ENCODE measurements at regions not wholly inside any gene's neighbourhood (a gene's known extent, or its start where the extent isn't known, plus 50 kb on each side); places are given as distances from the start of the nearest gene placed in this dataset.
"Not testable (repeated sequence)": the region's sequence is repeated elsewhere in the genome, so short reads cannot be mapped to it uniquely, and the experiment has no call there.

DNA sequence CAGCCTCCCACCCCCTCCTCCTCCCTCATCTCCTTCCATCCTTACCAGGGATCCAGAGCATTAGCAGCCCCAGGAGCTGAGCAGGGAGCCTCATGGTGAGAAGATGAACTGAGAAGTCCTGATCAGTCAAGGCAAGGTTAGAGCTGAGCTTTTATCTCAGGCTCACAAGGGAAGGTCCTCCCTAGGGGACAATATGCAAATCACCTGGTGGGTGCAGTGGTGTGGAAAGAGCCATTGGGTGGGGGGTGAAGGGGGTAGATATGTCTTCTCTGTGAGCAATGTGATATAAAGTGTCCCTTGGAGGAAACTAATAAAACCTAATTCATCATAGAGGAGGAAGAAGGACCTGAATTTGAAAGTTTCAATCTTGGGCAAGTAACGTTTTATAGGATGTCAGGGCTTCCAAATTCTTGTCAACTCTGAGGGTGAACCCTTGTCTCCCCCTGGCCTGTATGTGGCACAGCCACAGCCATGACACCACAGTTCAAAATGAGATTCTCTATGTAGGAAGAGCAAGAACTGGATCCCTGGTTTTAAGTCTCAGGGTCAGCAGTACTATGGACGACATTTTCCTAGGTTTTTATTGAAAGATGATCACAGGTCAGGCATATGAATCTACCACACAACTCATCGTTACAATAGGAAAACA, 543.5 kb downstream of the RPIA start:
- not testable (repeated sequence) for H3K4me3 ChIP-seq; DNase-seq; H3K9me3 ChIP-seq (replicated peaks); H3K27me3 ChIP-seq; H3K27ac ChIP-seq; H3K36me3 ChIP-seq; H3K4me1 ChIP-seq

DNA sequence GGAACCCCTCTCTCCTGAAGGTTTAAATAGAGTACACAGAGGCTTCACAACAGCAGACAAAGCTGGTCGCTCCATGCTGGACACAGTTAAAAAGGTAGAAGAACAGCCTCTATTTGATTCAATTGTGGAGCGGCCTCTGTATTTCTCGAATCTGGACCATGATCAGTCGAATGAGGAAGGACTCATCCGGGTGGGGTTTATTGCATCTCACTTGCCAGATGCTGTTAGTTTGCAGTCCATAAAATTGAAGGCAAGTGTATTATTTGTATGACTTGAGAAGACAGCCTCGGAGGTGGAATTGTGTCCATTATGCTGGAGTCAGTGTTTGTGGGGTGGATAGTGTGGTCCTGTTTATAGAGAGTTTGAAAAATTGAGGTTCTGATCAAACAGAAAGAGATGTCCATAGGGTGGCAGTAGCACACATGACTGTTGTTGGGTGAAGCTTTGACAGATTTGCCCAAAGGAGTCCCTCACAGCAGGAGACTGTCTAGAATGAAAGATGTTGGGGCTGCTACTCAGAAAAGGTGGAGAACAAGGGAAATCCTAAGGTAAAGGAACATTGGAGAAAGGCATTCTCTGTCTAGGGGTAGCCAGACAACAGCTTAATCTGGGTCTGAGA, 545.5 kb downstream of the RPIA start:
- H3K4me3 ChIP-seq; H3K36me3 ChIP-seq; H3K9me3 ChIP-seq (replicated peaks); DNase-seq; H3K27ac ChIP-seq; H3K4me1 ChIP-seq; H3K27me3 ChIP-seq: not testable (repeated sequence)

DNA sequence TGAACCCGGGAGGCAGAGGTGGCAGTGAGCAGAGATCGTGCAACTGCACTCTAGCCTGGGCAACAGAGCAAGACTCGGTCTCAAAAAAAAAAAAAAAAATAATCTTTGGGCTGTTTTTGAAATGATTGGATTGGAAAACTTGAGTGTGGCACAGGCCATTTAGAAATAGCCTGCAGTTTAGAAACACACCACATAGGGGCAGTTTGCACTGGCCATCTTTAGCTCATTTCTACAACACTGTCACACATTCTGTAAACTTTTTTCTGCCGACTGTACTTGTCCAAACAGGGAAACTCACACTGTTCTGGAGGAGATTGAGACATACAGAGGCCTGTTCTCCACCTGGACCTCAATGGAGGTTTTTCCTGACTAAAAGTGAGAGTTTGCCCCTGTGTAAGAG, 546.3 kb downstream of the RPIA start:
- H3K4me1 ChIP-seq; H3K27ac ChIP-seq; H3K27me3 ChIP-seq; H3K9me3 ChIP-seq (replicated peaks); H3K4me3 ChIP-seq; H3K36me3 ChIP-seq; DNase-seq: not testable (repeated sequence)

DNA sequence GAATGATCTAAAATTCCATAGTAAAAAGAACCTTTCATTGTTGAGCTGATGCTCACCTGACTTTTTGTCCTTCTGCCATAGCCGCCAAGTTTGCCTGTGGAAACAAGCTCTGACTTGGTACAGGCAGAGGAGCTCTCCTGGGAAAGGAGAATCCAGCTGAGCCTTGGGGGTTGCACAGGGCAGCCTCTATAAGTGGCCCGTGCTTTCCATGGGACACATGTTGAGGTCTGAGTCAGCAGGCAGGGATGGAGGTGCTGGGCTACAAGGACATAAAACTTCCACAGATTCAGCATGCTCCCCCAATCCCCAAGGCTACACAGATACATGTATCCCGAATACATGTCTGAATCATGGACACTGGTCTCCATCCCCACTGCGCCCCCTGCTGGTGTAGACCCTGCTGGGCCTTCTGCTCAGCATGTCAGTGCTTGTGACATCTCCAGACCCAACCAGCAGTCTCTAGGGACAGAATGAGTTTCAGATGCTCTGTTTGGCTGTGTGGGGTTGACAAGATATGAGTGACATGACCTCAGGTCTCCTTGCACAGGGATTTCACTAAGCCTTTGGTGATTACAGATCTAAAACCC, 551.7 kb downstream of the RPIA start:
- not testable (repeated sequence) for H3K9me3 ChIP-seq (replicated peaks); H3K4me1 ChIP-seq; H3K36me3 ChIP-seq; H3K4me3 ChIP-seq; H3K27ac ChIP-seq; H3K27me3 ChIP-seq
- DNase-seq, result peak in 1 of 2 experiments; percentile 20

DNA sequence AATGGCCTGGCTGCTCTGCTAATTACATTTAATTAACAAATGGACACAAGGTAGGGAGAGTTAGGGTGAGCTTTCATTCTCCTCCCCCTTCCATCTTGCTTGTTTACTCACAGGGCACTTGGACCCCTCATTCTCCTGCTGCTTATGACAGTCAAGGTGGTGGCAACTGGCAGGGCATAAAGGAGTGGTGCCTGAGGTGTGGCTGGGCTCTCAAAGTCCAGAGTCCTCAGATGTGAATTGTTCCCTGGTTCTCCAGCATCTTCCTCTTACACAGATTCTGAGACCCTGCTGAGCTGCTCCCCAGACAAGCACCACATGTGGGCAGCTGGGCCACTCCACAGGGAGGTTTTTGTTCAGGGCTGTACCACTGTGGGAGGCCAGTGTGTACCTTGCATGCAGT, 552.9 kb downstream of the RPIA start:
- not testable (repeated sequence) for DNase-seq; H3K9me3 ChIP-seq (replicated peaks); H3K4me3 ChIP-seq; H3K27me3 ChIP-seq; H3K4me1 ChIP-seq; H3K27ac ChIP-seq; H3K36me3 ChIP-seq

DNA sequence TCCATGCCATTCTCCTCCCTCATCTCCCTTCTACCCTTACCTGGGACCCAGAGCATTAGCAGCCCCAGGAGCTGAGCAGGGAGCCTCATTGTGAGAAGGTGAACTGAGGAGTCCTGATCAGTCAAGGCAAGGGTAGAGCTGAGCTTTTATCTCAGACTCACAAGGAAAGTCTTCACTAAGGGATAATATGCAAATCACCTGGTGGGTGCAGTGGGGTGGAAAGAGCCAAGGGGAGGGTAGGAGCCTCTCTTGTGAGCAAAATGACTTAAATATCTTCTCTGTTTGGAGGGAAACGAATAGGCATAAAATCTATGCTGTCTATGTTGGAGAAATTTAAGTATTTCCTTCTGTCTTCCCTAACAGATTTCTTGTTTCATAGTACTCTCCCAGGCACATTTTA, 554.0 kb downstream of the RPIA start:
- not testable (repeated sequence) for H3K27ac ChIP-seq; H3K36me3 ChIP-seq; DNase-seq; H3K27me3 ChIP-seq; H3K4me3 ChIP-seq; H3K4me1 ChIP-seq; H3K9me3 ChIP-seq (replicated peaks)

DNA sequence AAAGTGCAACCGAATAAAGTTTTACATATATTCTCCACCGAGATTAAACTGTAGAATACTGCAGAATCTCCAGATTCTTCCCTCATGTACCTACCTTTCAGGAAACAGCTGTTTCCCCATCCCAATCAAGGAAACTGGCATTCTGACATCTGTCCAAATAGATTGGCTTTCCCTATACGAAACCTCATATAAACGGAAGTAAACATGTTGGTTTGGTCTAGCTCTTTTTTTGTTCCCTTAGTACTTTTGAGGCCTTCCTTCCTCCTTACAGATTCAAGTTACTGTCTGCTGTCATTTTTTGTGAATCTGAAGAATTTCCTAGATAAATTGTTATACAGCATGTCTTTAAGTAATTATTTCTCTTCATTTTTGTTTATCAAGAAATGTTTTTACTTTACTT, 554.6 kb downstream of the RPIA start:
- not testable (repeated sequence) for H3K27ac ChIP-seq; H3K9me3 ChIP-seq (replicated peaks); DNase-seq; H3K4me1 ChIP-seq; H3K36me3 ChIP-seq; H3K27me3 ChIP-seq; H3K4me3 ChIP-seq

DNA sequence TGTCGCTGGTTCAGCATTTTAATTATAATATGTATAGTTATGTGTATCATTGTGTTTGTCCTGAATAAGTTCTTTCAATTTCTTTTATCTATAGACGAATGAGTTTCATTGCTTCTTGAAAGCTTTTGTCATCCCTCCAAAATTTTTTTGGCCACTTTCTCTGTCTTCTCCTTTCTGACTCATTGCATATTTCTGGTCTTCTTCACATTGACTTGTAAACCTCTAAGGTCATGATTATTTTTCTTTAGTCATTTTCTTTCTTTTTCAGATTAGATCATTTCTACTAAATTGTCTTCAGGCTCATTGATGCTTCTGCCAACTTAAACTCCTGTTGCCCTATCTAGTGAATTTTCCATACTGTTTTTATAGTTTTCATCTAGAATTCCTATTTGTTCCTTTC, 555.1 kb downstream of the RPIA start:
- H3K27me3 ChIP-seq; DNase-seq; H3K4me3 ChIP-seq; H3K4me1 ChIP-seq; H3K36me3 ChIP-seq; H3K27ac ChIP-seq; H3K9me3 ChIP-seq (replicated peaks): not testable (repeated sequence)

DNA sequence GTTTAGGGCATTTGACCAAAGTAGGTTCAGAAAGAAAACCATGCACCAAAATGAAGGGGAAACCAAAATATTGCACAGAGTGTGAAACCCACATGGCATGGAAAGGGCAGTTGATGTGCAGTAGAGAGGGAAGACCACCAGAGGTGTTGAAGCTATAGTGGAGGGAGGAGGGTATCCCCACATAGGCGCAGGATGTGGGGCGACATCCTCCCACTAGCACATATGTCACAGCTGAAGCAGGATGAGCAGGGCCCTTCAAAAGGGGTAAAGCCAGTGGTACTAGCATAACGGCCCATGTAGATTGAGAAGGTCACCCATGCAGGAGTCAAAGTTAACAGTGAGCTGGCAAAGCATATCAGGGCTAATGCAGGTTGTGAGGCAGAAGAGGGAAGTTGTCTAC, 563.5 kb downstream of the RPIA start:
- DNase-seq; H3K9me3 ChIP-seq (replicated peaks); H3K27me3 ChIP-seq; H3K27ac ChIP-seq; H3K4me3 ChIP-seq; H3K4me1 ChIP-seq; H3K36me3 ChIP-seq: not testable (repeated sequence)

DNA sequence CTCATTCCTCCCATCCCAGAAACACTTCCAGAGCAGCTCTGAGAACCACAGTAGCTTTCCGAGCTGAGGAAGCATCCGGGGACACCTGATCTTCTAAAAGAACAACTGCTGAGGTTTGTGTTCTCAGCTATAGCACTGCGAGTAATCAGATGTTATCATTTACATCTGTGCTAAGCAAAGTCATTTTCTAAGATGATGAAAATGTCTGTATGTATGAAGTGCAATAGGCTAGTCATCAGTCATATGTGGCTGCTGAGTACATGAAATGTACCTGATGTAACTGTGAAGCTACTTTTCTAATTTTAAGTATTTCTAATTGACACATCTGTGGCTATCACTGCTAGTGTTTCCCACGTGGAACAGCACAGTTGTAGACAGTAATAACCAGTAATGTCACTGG, 582.0 kb downstream of the RPIA start:
- not testable (repeated sequence) for H3K27ac ChIP-seq; H3K4me1 ChIP-seq; H3K4me3 ChIP-seq; H3K27me3 ChIP-seq; H3K36me3 ChIP-seq; H3K9me3 ChIP-seq (replicated peaks); DNase-seq

DNA sequence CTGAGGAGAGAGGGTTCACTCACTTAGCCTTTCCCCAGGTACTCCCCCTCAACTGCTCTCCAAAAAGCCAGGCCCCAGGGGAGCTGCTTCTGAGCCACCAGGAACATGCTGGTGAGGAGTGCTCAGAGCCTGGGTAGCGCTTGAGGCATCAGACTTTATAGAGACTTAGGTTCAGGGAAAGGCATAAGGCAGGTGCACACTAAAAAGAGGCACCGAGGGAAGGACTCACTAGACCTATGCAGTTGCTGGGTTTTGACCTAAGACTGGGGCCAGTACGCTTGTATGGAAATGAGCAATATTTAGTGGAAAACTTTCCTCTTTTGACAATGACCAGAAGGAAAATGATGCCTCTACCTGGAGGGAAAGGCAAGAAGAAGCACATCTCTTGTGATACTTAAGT, 589.1 kb downstream of the RPIA start:
- not testable (repeated sequence) for H3K4me3 ChIP-seq; H3K36me3 ChIP-seq; H3K4me1 ChIP-seq; DNase-seq; H3K27ac ChIP-seq; H3K27me3 ChIP-seq; H3K9me3 ChIP-seq (replicated peaks)

DNA sequence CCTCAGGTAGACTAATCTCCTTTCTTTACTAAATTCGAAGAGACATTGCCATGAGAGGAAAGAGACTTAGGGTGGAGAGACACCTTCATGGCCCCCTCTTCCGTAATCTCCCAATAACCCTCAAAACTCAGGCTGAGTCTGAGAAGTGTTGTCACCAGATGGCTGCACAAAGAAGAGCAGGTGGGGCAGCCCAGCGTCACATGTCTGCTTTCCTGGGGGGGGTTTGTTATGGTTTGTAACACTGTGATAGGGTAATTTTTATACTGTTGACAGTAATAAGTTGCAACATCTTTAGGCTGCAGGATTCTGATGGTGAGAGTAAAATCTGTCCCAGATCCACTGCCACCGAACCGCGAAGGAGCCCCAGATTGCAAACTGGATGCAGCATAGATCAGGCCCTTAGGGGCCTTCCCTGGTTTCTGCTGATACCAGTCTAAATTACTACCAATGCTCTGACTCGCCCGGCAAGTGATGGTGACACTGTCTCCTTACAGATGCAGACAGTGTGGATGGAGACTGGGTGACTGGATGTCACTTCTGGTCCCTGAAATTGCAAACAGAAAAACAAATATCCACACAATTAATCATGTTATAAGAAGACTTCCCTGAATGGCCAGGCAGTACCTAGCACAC, 595.1 kb downstream of the RPIA start:
- H3K36me3 ChIP-seq; H3K4me1 ChIP-seq; H3K27ac ChIP-seq; H3K27me3 ChIP-seq; H3K4me3 ChIP-seq; H3K9me3 ChIP-seq (replicated peaks); DNase-seq: not testable (repeated sequence)

DNA sequence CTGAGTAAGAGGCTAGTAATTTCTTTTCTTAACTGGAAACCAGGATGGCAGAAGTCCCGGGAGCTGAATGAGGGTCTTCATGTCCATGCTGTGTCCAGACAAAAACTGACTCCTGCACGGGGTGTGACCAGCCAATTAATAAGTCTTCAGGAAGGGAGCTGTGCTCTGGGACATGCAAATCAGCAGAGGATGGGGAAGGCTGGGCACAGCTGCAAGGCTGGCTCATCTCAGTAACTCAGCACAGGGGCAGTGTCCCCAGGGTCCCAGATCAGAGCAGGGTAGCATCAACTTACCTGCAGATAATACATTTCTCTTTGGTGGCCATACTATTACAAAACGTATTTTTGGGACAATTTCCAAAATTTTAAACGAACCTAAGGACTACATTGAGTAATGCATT, 595.6 kb downstream of the RPIA start:
- H3K27me3 ChIP-seq; DNase-seq; H3K27ac ChIP-seq; H3K36me3 ChIP-seq; H3K4me1 ChIP-seq; H3K4me3 ChIP-seq; H3K9me3 ChIP-seq (replicated peaks): not testable (repeated sequence)

DNA sequence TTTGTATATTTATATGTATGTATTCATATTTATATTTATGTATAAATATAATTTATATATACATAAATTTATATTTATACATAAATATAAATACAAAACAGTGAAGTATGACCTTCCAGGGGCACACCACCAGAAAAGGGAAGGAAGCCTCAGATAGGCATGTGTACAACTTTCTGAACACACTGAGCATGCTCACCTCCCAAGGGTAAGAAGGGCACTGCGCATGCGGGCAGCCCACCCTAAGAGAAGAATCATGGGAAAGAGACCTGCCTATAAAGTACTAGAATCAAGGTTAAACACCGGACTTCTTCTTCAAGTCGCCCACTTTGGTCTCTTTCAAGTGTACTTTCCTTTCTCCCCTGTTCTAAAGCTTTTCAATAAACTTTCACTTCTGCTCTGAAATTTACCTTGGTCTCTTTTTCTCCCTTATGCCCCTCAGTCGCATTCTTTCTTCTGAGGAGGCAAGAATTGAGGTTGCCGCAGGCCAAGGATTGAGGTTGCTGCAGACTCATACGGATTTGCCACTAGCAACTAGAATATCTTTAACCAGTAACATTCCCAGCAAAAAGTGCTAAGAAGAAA, 600.3 kb downstream of the RPIA start:
- H3K27ac ChIP-seq; DNase-seq; H3K4me3 ChIP-seq; H3K27me3 ChIP-seq; H3K36me3 ChIP-seq; H3K9me3 ChIP-seq (replicated peaks); H3K4me1 ChIP-seq: not testable (repeated sequence)

DNA sequence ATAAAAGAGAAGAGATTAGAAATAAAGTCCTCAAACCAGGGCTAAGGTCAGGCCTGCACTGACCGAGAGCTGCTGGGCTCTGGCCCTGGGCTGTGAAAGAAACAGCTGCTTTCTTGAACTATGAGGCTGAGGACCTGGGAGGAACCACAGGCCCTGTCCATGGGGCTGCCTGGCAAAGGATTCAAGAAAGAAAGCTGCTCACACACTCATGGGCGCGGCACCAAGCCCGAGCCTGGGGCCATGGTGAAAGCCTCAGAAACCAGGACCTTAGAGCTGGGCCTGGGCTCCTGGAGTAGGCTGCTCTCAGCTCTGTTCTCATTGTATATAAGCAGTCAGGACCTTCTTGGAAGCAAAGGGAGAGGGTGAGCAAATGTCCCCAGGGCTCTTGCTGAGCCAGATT, 601.9 kb downstream of the RPIA start:
- not testable (repeated sequence) for H3K36me3 ChIP-seq; H3K4me1 ChIP-seq; H3K9me3 ChIP-seq (replicated peaks); H3K27ac ChIP-seq; H3K27me3 ChIP-seq; DNase-seq; H3K4me3 ChIP-seq

DNA sequence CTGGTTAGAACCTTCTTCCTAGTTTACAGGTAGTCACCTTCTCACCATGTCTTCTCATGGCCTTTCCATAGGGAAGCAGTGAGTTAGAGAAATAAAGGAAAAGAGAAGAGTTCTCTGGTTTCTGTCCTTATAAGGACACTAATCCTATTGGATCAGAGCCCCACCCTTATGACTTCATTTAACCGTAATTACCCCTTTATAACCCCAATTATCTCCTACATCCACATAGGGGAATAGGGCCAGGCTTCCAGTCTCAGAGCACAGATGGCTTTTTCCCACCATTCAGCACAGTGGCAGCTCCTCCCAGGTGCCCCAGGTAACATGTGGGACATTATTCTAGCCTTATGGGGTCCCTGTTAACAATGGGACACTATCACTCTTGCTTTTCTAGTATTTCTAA, 602.9 kb downstream of the RPIA start:
- H3K27me3 ChIP-seq; H3K27ac ChIP-seq; H3K36me3 ChIP-seq; H3K4me1 ChIP-seq; H3K4me3 ChIP-seq; H3K9me3 ChIP-seq (replicated peaks); DNase-seq: not testable (repeated sequence)
